GM19372 (cell line): ENCODE measurements at regions not wholly inside any gene's neighbourhood (a gene's known extent, or its start where the extent isn't known, plus 50 kb on each side); places are given as distances from the start of the nearest gene placed in this dataset.
"Not testable (repeated sequence)": the region's sequence is repeated elsewhere in the genome, so short reads cannot be mapped to it uniquely, and the experiment has no call there.

Experiments
- ATAC-seq: cut with Tn5 transposase; IDR thresholded peaks from one replicate; pipeline ENCODE4 v1.9.1; 2021; ENCODE audit warnings: mild to moderate bottlenecking, low read depth, moderate library complexity; ENCODE audit not compliant: unreplicated experiment

GRCh38 chr1:195721210-195721971 lies 886.8 kb downstream of the KCNT2 start:
- no peak for ATAC-seq

- ATAC-seq, result no peak
Measured at GRCh38 chr1:195717651-195718050, 890.6 kb downstream of the KCNT2 start.

- ATAC-seq, result no peak
Measured at GRCh38 chr1:195715652-195716051, 892.6 kb downstream of the KCNT2 start.

- no peak for ATAC-seq
Measured at GRCh38 chr1:195714248-195714647, 894.0 kb downstream of the KCNT2 start.

- ATAC-seq, result no peak
Measured at GRCh38 chr1:195709821-195710220, 898.4 kb downstream of the KCNT2 start.

- ATAC-seq, result no peak
Measured at GRCh38 chr1:195704028-195704427, 904.2 kb downstream of the KCNT2 start.

- ATAC-seq, result no peak
Measured at GRCh38 chr1:195701149-195701548, 907.1 kb downstream of the KCNT2 start.

GRCh38 chr1:195697130-195697529 lies 911.1 kb downstream of the KCNT2 start:
- peak; percentile 90 for ATAC-seq

GRCh38 chr1:195686764-195687163 lies 921.5 kb downstream of the KCNT2 start:
- ATAC-seq, result no peak

- ATAC-seq, result no peak
Measured at GRCh38 chr1:195664628-195665027, 943.6 kb downstream of the KCNT2 start.

- no peak for ATAC-seq
Measured at GRCh38 chr1:195663549-195664280, 944.5 kb downstream of the KCNT2 start.

- ATAC-seq, result no peak
Measured at GRCh38 chr1:195656780-195657179, 951.5 kb downstream of the KCNT2 start.

- not testable (repeated sequence) for ATAC-seq
Measured at GRCh38 chr1:195648875-195649274, 959.4 kb downstream of the KCNT2 start.

GRCh38 chr1:195637539-195637938 lies 970.7 kb downstream of the KCNT2 start:
- no peak for ATAC-seq

- no peak for ATAC-seq
Measured at GRCh38 chr1:195618287-195618686, 990.0 kb downstream of the KCNT2 start.

GRCh38 chr1:195617106-195617505 lies 991.1 kb downstream of the KCNT2 start:
- ATAC-seq, result no peak

- no peak for ATAC-seq
Measured at GRCh38 chr1:195608883-195609282, 999.4 kb downstream of the KCNT2 start.

GRCh38 chr1:195606483-195606882 lies 1001.8 kb downstream of the KCNT2 start:
- ATAC-seq, result no peak

- ATAC-seq, result no peak
Measured at GRCh38 chr1:195604287-195604686, 1004.0 kb downstream of the KCNT2 start.

GRCh38 chr1:195597891-195598290 lies 1010.3 kb downstream of the KCNT2 start:
- no peak for ATAC-seq

- ATAC-seq, result no peak
Measured at GRCh38 chr1:195594773-195595172, 1013.5 kb downstream of the KCNT2 start.

- no peak for ATAC-seq
Measured at GRCh38 chr1:195594322-195594721, 1013.9 kb downstream of the KCNT2 start.
